PC-9 (cell line): ENCODE measurements at regions not wholly inside any gene's neighbourhood (a gene's known extent, or its start where the extent isn't known, plus 50 kb on each side); places are given as distances from the start of the nearest gene placed in this dataset.

Source experiments
- BruUV-seq: library from RNA; stranded (reverse); fragments of 400-500 nt; replicated peaks from 2 replicates; lab custom pipeline; 2021; lab: Mats Ljungman, UMichigan
- CTCF ChIA-PET: fragments of 300-600 bp; sonication (Branson Sonifier 250); formaldehyde crosslinking; loops from one replicate; lab custom pipeline; 2022; ENCODE audit warnings: antibody characterized with exemption; lab: Charles Lee
- POLR2A ChIA-PET: fragments of 300-600 bp; sonication (Branson Sonifier 250); formaldehyde crosslinking; loops from one replicate; lab custom pipeline; 2022; ENCODE audit warnings: antibody characterized with exemption; ENCODE audit not compliant: unreplicated experiment; lab: Charles Lee
- DNase-seq, 2 experiments: peaks; one replicate each; pipeline versions ENCODE4 v3.0.0 to v3.0.0-alpha.2; 2015 to 2022; ENCODE audit warnings: mixed read lengths in 1 of 2
- H2AFZ ChIP-seq: fragments of 200-600 bp; sonication (generic); 2 replicates; pipeline ENCODE4 v1.8.1; 2017; ENCODE audit warnings: antibody characterized with exemption
- H3F3A ChIP-seq: fragments of 200-600 bp; sonication (generic); 2 replicates; pipeline ENCODE4 v1.8.1; 2017; ENCODE audit warnings: antibody characterized with exemption, mild to moderate bottlenecking, low read depth; ENCODE audit not compliant: insufficient read depth
- H3K27ac ChIP-seq: fragments of 200-600 bp; sonication (generic); 2 replicates; pipeline ENCODE4 v1.6.1; 2016; ENCODE audit warnings: mixed run types
- H3K27me3 ChIP-seq: fragments of 200-600 bp; sonication (generic); 2 replicates; pipeline ENCODE4 v1.6.1; 2016; ENCODE audit warnings: low read depth, mixed run types; ENCODE audit not compliant: insufficient read depth
- H3K36me3 ChIP-seq: fragments of 200-600 bp; sonication (generic); 2 replicates; pipeline ENCODE4 v1.6.1; 2016; ENCODE audit warnings: low read depth, mixed run types
- H3K4me1 ChIP-seq: fragments of 200-600 bp; sonication (generic); replicated peaks from 2 replicates; pipeline ENCODE4 v1.6.1; 2016; ENCODE audit warnings: mixed run types; ENCODE audit not compliant: insufficient read depth
- H3K4me2 ChIP-seq: fragments of 200-600 bp; sonication (generic); 2 replicates; pipeline ENCODE4 v1.6.1; 2017; ENCODE audit warnings: mixed run types
- H3K4me3 ChIP-seq: fragments of 200-600 bp; sonication (generic); 2 replicates; pipeline ENCODE4 v1.6.1; 2016; ENCODE audit warnings: mixed run types
- H3K79me2 ChIP-seq: fragments of 200-600 bp; sonication (generic); 2 replicates; pipeline ENCODE4 v1.6.1; 2017; ENCODE audit warnings: low read depth, mixed run types
- H3K9me2 ChIP-seq: fragments of 200-600 bp; sonication (generic); 2 replicates; pipeline ENCODE4 v1.8.1; 2017; ENCODE audit warnings: mild to moderate bottlenecking; ENCODE audit not compliant: insufficient read depth
- H3K9me3 ChIP-seq: fragments of 200-600 bp; sonication (generic); 2 replicates; pipeline ENCODE4 v1.8.1; 2016; ENCODE audit warnings: low read depth; ENCODE audit not compliant: insufficient read depth
- H4K20me1 ChIP-seq: fragments of 200-600 bp; sonication (generic); 2 replicates; pipeline ENCODE4 v1.8.1; 2017; ENCODE audit not compliant: insufficient read depth
- EZH2 ChIP-seq: fragments of 200-600 bp; sonication (generic); IDR thresholded peaks from 2 replicates; pipeline ENCODE4 v1.8.0; 2017; ENCODE audit warnings: antibody characterized with exemption, low read depth
- intact Hi-C: fragments of 100-400 bp; cut with micrococcal nuclease; formaldehyde crosslinking; loops from one replicate; pipeline ENCODE4 v1.10.0; 2022; ENCODE audit not compliant: unreplicated experiment
- TF ChIP-seq, protein P1 (sequence below): fragments of 200-600 bp; sonication (generic); conservative IDR thresholded peaks from 2 replicates; pipeline ENCODE4 v1.6.1; 2017; ENCODE audit warnings: mixed run types, antibody characterized with exemption, mild to moderate bottlenecking, moderate library complexity

DNA sequence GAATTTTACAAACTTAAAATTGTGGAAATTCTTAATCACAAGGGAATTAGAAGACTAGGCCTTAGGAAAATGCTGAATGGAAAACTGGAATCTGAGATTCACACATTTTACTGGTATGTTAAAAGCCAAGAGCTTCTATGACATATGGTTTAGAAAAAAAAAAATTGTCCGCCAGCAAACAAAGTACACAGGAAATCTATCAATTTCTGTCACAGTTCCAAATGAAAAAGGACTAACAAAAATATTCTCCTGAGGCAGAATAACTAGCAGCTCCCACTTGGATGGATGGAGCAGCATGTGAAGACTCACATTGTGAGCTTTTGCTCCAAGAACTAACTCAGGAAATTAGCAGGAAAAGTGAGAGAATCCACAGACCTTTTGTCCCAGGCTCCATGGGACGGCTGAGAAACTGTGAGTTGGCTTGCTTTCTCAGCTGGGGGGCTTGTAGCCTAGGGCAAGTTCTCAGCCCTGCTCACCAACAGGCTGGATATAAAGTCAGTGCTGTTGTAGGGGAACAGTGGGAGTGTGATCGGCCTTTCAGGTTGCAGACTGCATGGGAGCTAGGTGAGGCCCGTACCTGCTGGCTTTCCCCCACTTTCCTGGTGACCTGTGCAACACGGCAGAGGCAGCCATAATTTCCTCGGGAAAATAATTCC lies 731.1 kb upstream of the SGO1 start:
- Histone ChIP-seq H3K79me2 (no peaks in the 10 kb centered on the region), H3K27me3 (no peaks in the 10 kb centered on the region), H3K36me3 (no peaks in the 10 kb centered on the region), H3K4me2 (no peak overlapping the region), H3K9me3 (no peaks in the 10 kb centered on the region), H3F3A (no peaks in the 10 kb centered on the region), H4K20me1 (no peaks in the 10 kb centered on the region), H3K4me3 (no peak overlapping the region), H3K9me2 (no peaks in the 10 kb centered on the region), H3K4me1 (no peaks in the 10 kb centered on the region), H2AFZ (no peak overlapping the region), H3K27ac (no peak overlapping the region)
- ChIA-PET CTCF (no interaction called here), POLR2A (no interaction called here)
- no peak for TF ChIP-seq EZH2
- TF ChIP-seq, protein P1, sequence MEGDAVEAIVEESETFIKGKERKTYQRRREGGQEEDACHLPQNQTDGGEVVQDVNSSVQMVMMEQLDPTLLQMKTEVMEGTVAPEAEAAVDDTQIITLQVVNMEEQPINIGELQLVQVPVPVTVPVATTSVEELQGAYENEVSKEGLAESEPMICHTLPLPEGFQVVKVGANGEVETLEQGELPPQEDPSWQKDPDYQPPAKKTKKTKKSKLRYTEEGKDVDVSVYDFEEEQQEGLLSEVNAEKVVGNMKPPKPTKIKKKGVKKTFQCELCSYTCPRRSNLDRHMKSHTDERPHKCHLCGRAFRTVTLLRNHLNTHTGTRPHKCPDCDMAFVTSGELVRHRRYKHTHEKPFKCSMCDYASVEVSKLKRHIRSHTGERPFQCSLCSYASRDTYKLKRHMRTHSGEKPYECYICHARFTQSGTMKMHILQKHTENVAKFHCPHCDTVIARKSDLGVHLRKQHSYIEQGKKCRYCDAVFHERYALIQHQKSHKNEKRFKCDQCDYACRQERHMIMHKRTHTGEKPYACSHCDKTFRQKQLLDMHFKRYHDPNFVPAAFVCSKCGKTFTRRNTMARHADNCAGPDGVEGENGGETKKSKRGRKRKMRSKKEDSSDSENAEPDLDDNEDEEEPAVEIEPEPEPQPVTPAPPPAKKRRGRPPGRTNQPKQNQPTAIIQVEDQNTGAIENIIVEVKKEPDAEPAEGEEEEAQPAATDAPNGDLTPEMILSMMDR = no peak
- no peak for DNase-seq
- intact Hi-C loops = loop anchor here (10.0 kb wide), 1 partner anchor 142 kb away; no protein-coding TSS in a partner anchor
- BruUV-seq = no TSS peak

DNA sequence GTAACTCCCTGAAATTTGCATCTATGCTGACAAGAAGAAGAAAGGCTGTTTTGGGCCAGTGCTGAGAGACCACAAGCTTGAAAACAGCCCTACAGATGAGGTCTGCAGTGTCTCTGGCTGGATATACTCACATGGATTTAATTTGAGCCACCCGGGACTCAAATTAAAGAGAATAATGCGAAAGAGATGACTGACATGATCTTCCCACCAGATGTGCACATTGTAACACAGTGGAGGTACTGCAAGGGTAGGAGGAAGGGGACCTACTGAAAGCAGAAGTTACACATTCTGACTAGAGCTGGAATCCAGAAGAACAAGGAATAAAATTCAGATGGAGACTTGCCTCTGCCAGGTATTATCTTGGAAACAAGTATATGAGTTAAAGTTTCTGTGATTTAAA lies 728.3 kb upstream of the SGO1 start:
- H3K4me2 ChIP-seq = no peak overlapping the region
- POLR2A ChIA-PET = no interaction called here
- no peak for DNase-seq

DNA sequence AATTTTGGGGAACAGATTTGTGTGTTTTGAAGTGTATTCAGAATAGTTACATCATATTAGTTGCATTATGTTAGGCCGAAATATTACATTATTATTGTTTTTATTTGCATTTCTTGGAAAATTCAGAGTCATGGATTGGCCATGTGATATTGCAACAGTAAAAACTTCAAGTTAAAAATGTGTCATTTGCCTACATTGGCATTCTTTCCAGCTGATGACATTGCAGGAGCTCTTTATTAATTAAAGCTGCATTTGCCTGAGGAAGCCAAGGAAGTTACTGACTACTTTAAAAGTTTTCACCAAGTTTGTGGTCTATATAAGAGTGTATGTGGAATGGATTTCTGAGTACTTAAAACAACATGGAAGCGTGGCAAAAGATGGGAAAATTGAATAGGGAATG lies 726.4 kb upstream of the SGO1 start:
- H3K27me3 ChIP-seq = no peaks in the 10 kb centered on the region
- TF ChIP-seq, protein P1 = no peak
- TF ChIP-seq EZH2 = no peak
- ChIA-PET CTCF (interaction anchor here (0.6 kb wide), 1 partner anchor 120 kb away, joined by 3 read pairs; no protein-coding TSS in a partner anchor), POLR2A (no interaction called here)
- intact Hi-C loops = loop anchor here (10.0 kb wide), 1 partner anchor 138 kb away; no protein-coding TSS in a partner anchor
- H3K4me3 ChIP-seq = no peak overlapping the region
- no peak overlapping the region for H3K4me2 ChIP-seq
- H3K4me1 ChIP-seq = no peaks in the 10 kb centered on the region
- H3K9me3 ChIP-seq = no peaks in the 10 kb centered on the region
- no peaks in the 10 kb centered on the region for H3F3A ChIP-seq
- no peak for DNase-seq
- no peaks in the 10 kb centered on the region for H3K79me2 ChIP-seq
- H3K27ac ChIP-seq = no peak overlapping the region
- no peaks in the 10 kb centered on the region for H3K9me2 ChIP-seq
- no peaks in the 10 kb centered on the region for H4K20me1 ChIP-seq
- BruUV-seq = no TSS peak
- no peak overlapping the region for H2AFZ ChIP-seq
- H3K36me3 ChIP-seq = no peaks in the 10 kb centered on the region

More for the DNA sequence above, 728.3 kb upstream of the SGO1 start:
- intact Hi-C loops = loop anchor here (10.0 kb wide), 1 partner anchor 140 kb away; no protein-coding TSS in a partner anchor
- Histone ChIP-seq H3K79me2 (no peaks in the 10 kb centered on the region), H2AFZ (no peak overlapping the region), H3F3A (no peaks in the 10 kb centered on the region), H3K27ac (no peak overlapping the region), H3K9me2 (no peaks in the 10 kb centered on the region), H3K4me3 (no peak overlapping the region), H4K20me1 (no peaks in the 10 kb centered on the region), H3K9me3 (no peaks in the 10 kb centered on the region), H3K27me3 (no peaks in the 10 kb centered on the region), H3K36me3 (no peaks in the 10 kb centered on the region), H3K4me1 (no peaks in the 10 kb centered on the region)
- TF ChIP-seq EZH2 = no peak
- TF ChIP-seq, protein P1 = no peak
- BruUV-seq = no TSS peak
- CTCF ChIA-PET = no interaction called here
